ENCODE measurements at regions not wholly inside any gene's neighbourhood (a gene's known extent, or its start where the extent isn't known, plus 50 kb on each side); places are given as distances from the start of the nearest gene placed in this dataset.

GRCh38 chr14:85295318-85295717, 234.6 kb upstream of the FLRT2 start:
- DNase-seq: no peak

DNA sequence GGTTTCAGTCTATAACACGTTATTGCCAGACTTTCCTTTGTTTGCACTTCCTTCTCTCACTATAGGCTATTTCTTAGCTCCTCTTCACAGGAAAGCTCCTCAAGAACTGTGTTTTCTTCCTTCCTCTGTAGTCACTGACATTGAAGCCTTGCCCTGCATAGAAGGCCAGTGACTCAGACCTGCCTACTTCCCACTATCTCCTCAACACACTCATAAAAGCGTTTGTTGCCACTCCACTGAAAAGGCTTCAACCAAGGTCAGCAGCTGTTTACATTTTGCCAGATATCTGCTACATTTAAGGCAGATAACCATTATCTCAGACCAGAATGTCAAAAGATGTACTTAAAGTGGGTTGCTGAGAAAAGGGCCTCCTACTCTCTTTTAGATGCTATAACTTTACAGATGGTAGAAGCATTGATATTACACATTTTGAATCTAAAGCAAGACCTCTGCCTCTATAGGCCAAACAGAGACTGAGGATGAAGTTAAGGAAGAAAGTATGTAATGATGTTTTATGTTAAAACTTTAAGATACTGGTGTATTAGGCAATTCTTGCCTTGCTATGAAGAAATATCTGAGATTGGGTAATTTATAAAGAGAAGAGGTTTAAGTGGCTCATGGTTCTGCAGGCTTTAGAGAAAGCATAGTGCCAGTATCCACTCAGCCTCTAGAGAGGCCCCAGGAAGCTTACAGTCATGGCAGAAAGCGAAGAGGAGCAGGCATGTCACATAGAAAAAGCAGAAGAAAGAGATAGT, 233.3 kb upstream of the FLRT2 start:
- DNase-seq: no peak

- DNase-seq: no peak
Observed at GRCh38 chr14:85300107-85300506, 229.8 kb upstream of the FLRT2 start.

- DNase-seq: no peak
Observed at GRCh38 chr14:85301506-85301905, 228.4 kb upstream of the FLRT2 start.

GRCh38 chr14:85306024-85306423, 223.9 kb upstream of the FLRT2 start:
- no peak for DNase-seq

DNA sequence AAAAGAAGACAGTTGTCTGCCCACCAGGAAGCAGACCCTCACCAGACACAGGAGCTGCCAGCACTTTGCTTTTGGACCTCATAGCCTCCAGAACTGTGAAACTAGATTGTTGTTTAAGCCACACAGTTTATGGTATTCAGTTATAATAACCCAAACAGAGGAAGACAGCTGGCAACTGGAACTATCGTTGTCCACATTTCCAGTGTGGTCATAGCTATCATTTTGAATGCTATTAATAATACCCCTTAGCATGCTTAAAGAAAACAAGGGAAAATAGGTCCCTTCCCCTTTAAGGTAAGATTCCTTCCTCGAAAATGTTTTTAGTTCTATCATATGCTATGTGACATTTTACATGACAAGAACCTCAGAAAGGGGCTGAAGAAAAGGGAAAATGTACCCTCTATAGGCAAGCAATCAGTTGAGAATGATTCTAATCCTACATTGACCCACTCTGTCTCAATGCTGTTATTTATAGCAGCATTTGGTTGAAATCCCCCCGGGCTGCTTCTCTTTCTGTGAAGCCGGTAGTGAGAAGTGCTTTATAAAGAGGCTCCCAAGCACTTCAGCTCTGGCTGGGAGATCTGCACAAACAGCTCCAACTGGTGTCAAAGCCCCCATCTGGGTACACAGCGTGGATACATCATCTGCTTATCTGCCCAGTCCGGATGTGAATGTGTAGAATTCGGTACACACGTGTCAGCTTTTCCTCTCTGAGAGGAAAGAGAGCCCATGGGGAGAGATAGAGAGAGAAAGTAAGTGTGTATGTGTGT, 221.2 kb upstream of the FLRT2 start:
- no peak for DNase-seq

- DNase-seq: no peak
Observed at GRCh38 chr14:85310491-85311272, 219.3 kb upstream of the FLRT2 start.

DNA sequence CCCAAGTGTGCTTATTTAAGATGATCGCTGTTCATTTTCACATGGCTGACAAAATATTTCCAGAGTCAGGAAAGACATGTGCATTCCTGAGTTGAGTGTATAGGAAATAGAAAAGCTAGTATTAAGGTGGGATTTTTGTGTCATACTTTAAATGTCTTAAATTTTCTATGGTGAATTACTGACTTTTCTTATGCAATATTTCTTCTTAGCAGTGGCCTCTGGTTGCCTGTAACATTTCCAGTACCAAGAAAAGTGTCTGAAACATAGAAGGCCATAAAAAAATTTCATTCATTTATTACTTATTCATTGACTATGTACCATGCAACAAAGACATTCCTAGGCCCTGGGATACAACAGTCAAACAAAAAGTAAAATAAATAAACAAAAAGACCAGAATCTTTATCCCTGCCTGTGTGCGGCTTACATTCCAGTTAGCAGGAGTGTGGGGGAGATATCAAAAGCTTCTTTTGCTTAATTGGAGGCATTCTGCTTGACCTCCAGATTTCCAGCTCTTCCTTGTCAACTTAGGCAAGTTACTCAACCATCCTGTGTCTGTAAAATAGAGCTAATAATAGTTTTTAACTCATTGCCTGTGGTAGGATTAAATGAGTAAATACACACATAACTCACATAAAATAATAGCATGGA, 216.3 kb upstream of the FLRT2 start:
- DNase-seq: no peak

- DNase-seq: no peak
Observed at GRCh38 chr14:85315290-85315689, 214.7 kb upstream of the FLRT2 start.

GRCh38 chr14:85315733-85316290, 214.1 kb upstream of the FLRT2 start:
- DNase-seq: no peak

- DNase-seq: no peak
Observed at GRCh38 chr14:85316701-85317410, 213.1 kb upstream of the FLRT2 start.

DNA sequence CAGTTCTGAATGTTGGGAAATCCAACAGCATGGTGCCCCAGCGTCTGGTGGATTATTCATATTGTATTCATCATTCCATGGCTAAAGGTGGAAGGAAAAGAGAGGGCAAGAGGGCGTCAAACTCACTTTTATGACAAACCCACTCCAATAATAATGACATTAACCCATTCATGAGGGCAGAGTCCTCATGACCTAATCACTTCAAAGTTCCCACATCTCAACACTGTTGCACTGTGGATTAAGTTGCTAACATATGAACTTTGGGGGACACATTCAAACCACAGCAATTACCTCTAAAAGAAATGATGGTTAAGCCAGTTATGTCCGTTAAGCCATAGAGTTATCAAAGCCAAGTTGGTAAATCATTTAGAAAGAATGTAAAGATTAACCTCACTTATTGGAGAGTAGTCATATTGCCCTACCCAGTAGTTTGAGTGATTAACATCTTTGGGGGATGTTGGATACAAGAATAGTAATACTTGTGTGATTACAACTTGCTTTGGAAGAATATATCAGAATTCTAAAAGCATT, 212.4 kb upstream of the FLRT2 start:
- no peak for DNase-seq

GRCh38 chr14:85319101-85319500, 210.8 kb upstream of the FLRT2 start:
- DNase-seq: no peak

DNA sequence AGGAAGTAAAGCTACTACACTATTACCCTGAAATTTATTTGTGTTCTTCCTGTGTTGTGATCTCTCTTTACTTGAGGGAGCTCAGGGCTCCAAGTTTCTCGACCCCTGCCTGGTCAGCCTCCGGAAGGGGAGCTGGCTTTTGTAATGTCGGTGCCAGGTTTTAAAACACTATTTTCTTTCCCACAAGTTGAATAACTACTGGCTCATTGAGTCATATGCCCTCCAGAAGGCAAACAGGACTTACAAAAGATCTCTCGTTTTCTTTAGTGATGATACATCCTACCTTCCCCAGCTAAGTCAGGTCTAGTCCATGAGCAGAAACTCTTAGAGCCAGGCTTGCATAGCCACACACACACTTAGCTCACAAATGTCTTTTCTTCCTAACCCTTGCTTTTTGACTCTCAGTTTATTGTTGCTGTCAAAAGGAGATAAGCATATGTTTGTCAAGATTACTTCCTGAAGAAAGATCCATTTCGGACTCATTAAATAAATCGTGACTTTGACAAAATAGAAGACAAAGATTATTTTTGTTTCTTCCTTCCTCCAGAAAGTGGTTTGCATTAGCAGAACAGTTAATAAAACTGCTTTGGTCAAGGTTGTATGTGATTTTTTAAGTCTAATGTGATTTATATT, 209.8 kb upstream of the FLRT2 start:
- DNase-seq: no peak

DNA sequence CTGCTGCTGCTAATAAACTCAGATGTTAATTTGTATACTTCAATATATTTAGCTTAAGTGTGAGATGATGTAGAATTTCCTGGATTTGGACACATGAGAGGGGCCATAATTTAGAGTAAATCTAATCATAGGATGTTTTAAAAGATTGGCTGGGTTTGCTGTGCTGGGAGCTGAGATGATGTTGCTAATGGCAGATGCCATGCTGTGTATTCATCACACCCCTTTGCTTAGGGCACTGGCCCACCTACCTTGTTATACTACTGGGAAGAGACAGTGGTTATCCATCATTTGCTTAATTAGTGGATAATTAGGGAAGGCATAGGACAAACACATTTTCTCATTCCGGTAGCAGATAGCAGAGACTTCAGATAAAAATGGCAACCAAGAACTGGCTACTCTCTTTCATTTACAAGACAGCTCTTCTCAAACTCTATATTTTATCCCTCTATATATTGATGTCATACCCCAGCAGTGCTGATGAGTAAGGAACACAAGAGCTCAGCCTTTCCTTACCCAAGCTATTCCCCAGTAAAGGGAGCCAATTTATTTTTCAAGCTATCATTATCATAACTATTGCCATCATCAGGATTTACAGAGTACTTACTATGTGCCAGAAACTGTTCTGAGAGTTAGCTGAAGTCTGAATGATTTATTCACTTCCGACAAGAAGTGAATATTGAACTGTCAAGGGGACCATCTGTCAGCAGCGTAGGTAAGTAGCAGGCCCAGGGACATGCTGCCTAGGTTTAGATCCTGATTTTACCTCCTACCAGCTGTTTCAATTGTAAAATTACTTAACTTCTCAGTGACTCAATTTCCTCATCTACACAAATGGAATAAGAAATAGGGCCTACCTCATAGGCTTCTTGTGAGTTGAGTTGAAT, 204.6 kb upstream of the FLRT2 start:
- no peak for DNase-seq

DNA sequence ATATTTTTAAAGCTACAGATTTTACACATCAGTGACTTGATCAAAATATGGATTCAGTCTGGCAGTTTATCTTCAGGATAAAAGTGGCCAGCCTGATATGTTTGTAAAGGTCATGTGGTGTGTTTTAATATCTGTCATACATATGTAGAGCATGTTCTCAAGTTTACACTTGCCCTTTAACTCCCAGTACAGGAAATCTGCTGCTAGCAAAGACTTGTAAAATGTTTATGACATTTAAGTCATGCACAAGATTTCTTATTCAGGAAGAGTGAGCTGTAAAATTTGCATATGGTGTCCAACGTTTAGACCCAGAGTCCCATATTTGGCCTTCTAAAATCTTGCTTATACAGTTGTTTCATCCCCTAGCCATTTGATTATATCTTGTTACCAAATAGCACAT, 197.5 kb upstream of the FLRT2 start:
- no peak for DNase-seq

DNA sequence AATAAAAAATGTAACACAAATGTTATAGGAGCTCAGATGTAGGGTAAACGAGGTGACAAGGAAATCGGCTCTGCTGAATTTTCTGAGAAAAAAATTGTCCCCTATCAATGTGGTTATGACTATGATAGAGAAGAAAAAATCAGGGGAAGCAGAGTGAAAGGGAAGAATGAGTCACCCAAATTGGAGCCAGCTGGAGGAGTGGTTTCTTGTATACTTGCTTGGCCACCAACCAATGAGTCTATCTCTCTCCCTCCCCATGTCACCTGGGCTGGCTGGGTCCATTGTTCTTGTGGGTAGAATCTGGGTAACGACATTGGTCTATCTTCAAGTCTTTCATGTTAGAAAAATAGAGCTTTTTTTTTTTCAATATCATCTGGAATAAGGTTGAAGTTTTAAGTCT, 196.6 kb upstream of the FLRT2 start:
- no peak for DNase-seq

DNA sequence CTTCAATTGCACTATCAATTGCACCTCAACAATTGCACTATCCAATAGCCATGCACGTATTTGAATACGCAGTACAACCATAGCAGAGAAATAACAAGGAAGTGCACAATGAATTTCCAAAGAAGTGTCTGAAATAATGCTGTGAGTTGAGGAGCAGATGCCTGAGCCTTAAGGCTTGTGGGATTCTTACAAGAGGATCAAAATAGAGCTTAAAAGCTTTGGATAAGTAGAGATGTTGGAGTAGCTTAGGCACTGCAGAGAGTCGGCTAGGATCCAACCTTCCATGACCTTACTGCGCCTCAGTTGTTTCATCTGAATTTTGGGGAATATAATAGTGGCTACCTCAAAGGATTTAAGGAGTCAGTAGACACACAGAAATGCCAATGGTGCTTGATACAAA, 196.1 kb upstream of the FLRT2 start:
- DNase-seq: no peak

- no peak for DNase-seq
Observed at GRCh38 chr14:85334316-85334715, 195.6 kb upstream of the FLRT2 start.

- DNase-seq: no peak
Observed at GRCh38 chr14:85336257-85336656, 193.7 kb upstream of the FLRT2 start.
